ENCODE measurements at regions not wholly inside any gene's neighbourhood (a gene's known extent, or its start where the extent isn't known, plus 50 kb on each side); places are given as distances from the start of the nearest gene placed in this dataset.

DNA sequence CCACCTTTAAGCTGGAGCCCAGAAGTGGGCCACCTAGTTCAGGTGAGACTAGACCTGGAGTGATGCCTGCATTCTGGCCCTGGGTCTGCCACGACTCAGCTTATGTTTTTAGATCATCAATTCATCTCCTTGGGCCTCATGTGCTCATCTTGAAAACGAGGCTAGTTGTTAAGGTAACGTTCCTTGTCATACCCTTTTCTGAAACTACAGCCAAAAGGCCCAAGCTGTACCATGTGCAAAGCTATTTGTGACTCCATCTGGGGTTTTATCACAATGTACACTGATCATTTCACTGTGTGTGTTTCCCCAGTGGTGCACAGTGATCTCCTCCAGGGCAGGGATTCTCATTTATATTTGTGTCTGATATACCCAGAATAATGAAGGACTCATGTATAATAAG is 138.4 kb upstream of the COPS8 start:
- WGBS, 2 experiments (ENCODE audit: extremely low coverage in 1 of 2, insufficient coverage in 1 of 2, insufficient read length in 1 of 2, insufficient replicate concordance in 2 of 2, low coverage in 1 of 2, low lambda C conversion rate in 2 of 2, missing lambda C conversion rate in 1 of 2): 84% methylated on average over 3 of the region's 3 CpGs; no CpG with 5 or more reads in 1 of the 2 experiments
- no peak overlapping the region for H3K18ac ChIP-seq (ENCODE audit: extremely low read depth, low read length)
- H2BK5ac ChIP-seq (ENCODE audit: low read depth, low read length): no peak overlapping the region
- no peak overlapping the region for H2BK120ac ChIP-seq (replicated peaks; ENCODE audit: low read depth, low read length)
- no peak overlapping the region for H3K14ac ChIP-seq (ENCODE audit: insufficient read length)
- no peak overlapping the region for H2AFZ ChIP-seq (ENCODE audit: low read length)
- H4K91ac ChIP-seq (replicated peaks; ENCODE audit: insufficient read length, low read length): no peak overlapping the region
- H2BK12ac ChIP-seq (ENCODE audit: low read depth, low read length): no peak overlapping the region
- no peak overlapping the region for H2AK5ac ChIP-seq (ENCODE audit: low read depth, low read length)
- no peak overlapping the region for H3K9ac ChIP-seq (replicated peaks in 1 of 4; ENCODE audit: extremely low read depth in 1 of 4, low read depth in 3 of 4, low read length in 3 of 4)
- ChIA-PET POLR2A (ENCODE audit: partially characterized antibody) (no interaction called here), CTCF (ENCODE audit: partially characterized antibody) (no interaction called here)
- H3K23me2 ChIP-seq (ENCODE audit: low read depth, low read length): no peaks in the 10 kb centered on the region
- H4K5ac ChIP-seq (ENCODE audit: insufficient read length, low read depth, low read length): no peak overlapping the region
- H3K4me3 ChIP-seq (ENCODE audit: extremely low read depth in 1 of 4, insufficient read depth in 2 of 4, low read depth in 3 of 4, low read length in 4 of 4): no peak overlapping the region
- H3K27ac ChIP-seq (ENCODE audit: low read depth, low read length): no peak overlapping the region
- DNase-seq (ENCODE audit: low read depth in 1 of 2, low spot score in 2 of 2) (no peak), FAIRE-seq (no peak)
- peaks cover 9 to 11% of the 10 kb centered on the region in 2 experiments; a peak in 3 of 4 replicates for H3K9me3 ChIP-seq (ENCODE audit: insufficient read depth in 2 of 2, low read depth in 1 of 2, low read length in 1 of 2)
- no peak overlapping the region for H4K8ac ChIP-seq (ENCODE audit: extremely low read depth, insufficient read depth, low read length)
- no peaks in the 10 kb centered on the region for H3K79me2 ChIP-seq (ENCODE audit: control insufficient read depth in 1 of 2, insufficient read depth in 2 of 2, low read length in 2 of 2)
- H3K23ac ChIP-seq (ENCODE audit: insufficient read length): no peak overlapping the region
- H2BK20ac ChIP-seq (ENCODE audit: low read length): no peak overlapping the region
- H3K56ac ChIP-seq (replicated peaks; ENCODE audit: insufficient read length, low read depth, low read length): no peak overlapping the region
- H2BK15ac ChIP-seq (ENCODE audit: low read length): no peak overlapping the region
- no peaks in the 10 kb centered on the region for H4K20me1 ChIP-seq (replicated peaks in 1 of 2; ENCODE audit: control insufficient read depth in 1 of 2, insufficient read depth in 2 of 2, low read length in 2 of 2)
- no peaks in the 10 kb centered on the region; a peak in 1 of 7 replicates for H3K27me3 ChIP-seq (replicated peaks in 1 of 4; ENCODE audit: control insufficient read depth in 3 of 4, extremely low read depth in 1 of 4, insufficient read depth in 3 of 4, low read length in 3 of 4)
- peaks cover 0 to 7% (median 3%) of the 10 kb centered on the region in 4 experiments; a peak in 4 of 7 replicates for H3K4me1 ChIP-seq (replicated peaks in 1 of 4; ENCODE audit: control insufficient read depth in 3 of 4, insufficient read depth in 4 of 4, low read length in 3 of 4)
- no peaks in the 10 kb centered on the region for H3K36me3 ChIP-seq (ENCODE audit: control insufficient read depth in 2 of 4, insufficient read depth in 4 of 4, low read length in 3 of 4)
- no peaks in the 10 kb centered on the region for H3K79me1 ChIP-seq (ENCODE audit: low read depth, low read length)
- no peak overlapping the region for H3K4ac ChIP-seq (replicated peaks; ENCODE audit: insufficient read length, low read depth, low read length)
- H3K4me2 ChIP-seq (ENCODE audit: insufficient read depth in 1 of 2, low read depth in 2 of 2, low read length in 2 of 2): no peak overlapping the region
- no peak for TF ChIP-seq TCF12 (IDR thresholded peaks at IDR 0.05; ENCODE audit: low read depth, low read length)
- no peak for TF ChIP-seq BCL11A (IDR thresholded peaks at IDR 0.05; ENCODE audit: low read depth in 2 of 2, low read length in 2 of 2)
- no peak for TF ChIP-seq FOSL1 (IDR thresholded peaks at IDR 0.05; ENCODE audit: insufficient read depth, low read depth, low read length)
- no peak for TF ChIP-seq HDAC6 (IDR thresholded peaks at IDR 0.05; ENCODE audit: low read depth, low read length)

All from H1 (cell line).